Chondrocyte (in vitro differentiated cells): ENCODE measurements at regions not wholly inside any gene's neighbourhood (a gene's known extent, or its start where the extent isn't known, plus 50 kb on each side); places are given as distances from the start of the nearest gene placed in this dataset.

Source experiments
- DNase-seq: peaks from one replicate; pipeline ENCODE4 v3.0.0; 2021; ENCODE audit warnings: mixed read lengths, low spot score
- H3K27ac Mint-ChIP-seq: one replicate; pipeline ENCODE4 v1.8.0; 2021; ENCODE audit warnings: mild to moderate bottlenecking, moderate library complexity, mixed read lengths; ENCODE audit not compliant: unreplicated experiment
- H3K27me3 Mint-ChIP-seq: 2 replicates; pipeline ENCODE4 v1.8.0; 2021; ENCODE audit warnings: low read depth, mixed read lengths
- H3K36me3 Mint-ChIP-seq: 2 replicates; pipeline ENCODE4 v1.8.0; 2021; ENCODE audit warnings: low read depth, mixed read lengths
- H3K4me1 Mint-ChIP-seq: 2 replicates; pipeline ENCODE4 v1.8.0; 2021; ENCODE audit warnings: low read depth, mild to moderate bottlenecking, mixed read lengths
- H3K4me3 Mint-ChIP-seq: one replicate; pipeline ENCODE4 v1.8.0; 2021; ENCODE audit warnings: mild to moderate bottlenecking, moderate library complexity, mixed read lengths; ENCODE audit not compliant: unreplicated experiment
- H3K9me3 Mint-ChIP-seq: 2 replicates; pipeline ENCODE4 v1.8.0; 2021; ENCODE audit warnings: low read depth, mixed read lengths
- TF ChIP-seq, protein P1 (sequence below): fragments of 200-600 bp; sonication (generic); IDR thresholded peaks from 2 replicates; pipeline ENCODE4 v1.5.0; 2021; ENCODE audit warnings: antibody characterized with exemption, mild to moderate bottlenecking, moderate library complexity

DNA sequence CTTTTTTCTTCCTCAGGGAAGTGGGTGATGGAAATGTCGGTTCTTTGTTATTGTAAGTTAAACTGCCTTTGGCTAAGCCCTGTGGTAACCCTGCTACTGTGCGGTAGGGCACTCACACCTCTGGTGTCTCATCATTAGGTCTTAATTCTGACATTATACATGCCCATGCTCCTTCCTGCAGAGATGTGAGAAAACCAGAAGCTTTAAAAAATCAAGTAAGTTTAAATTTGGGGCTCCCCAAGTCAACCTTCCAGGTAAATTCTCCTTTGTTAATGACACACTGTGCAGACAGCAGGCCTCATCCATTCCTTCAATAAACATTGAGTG lies 155.8 kb downstream of the FAM43A start:
- Mint-ChIP-seq H3K27me3 (no peaks in the 10 kb centered on the region), H3K27ac (no peak overlapping the region), H3K4me3 (no peak overlapping the region), H3K36me3 (no peaks in the 10 kb centered on the region), H3K4me1 (peaks cover 14% of the 10 kb centered on the region), H3K9me3 (no peaks in the 10 kb centered on the region)
- no peak for DNase-seq
- TF ChIP-seq, protein P1, sequence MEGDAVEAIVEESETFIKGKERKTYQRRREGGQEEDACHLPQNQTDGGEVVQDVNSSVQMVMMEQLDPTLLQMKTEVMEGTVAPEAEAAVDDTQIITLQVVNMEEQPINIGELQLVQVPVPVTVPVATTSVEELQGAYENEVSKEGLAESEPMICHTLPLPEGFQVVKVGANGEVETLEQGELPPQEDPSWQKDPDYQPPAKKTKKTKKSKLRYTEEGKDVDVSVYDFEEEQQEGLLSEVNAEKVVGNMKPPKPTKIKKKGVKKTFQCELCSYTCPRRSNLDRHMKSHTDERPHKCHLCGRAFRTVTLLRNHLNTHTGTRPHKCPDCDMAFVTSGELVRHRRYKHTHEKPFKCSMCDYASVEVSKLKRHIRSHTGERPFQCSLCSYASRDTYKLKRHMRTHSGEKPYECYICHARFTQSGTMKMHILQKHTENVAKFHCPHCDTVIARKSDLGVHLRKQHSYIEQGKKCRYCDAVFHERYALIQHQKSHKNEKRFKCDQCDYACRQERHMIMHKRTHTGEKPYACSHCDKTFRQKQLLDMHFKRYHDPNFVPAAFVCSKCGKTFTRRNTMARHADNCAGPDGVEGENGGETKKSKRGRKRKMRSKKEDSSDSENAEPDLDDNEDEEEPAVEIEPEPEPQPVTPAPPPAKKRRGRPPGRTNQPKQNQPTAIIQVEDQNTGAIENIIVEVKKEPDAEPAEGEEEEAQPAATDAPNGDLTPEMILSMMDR, result no peak

- DNase-seq, result no peak
- Mint-ChIP-seq H3K4me3 (no peak overlapping the region), H3K27ac (no peak overlapping the region), H3K27me3 (no peaks in the 10 kb centered on the region), H3K36me3 (no peaks in the 10 kb centered on the region), H3K9me3 (no peaks in the 10 kb centered on the region), H3K4me1 (peaks cover 14% of the 10 kb centered on the region)
- TF ChIP-seq, protein P1, result no peak
Observed at GRCh38 chr3:194843556-194843955, 157.9 kb downstream of the FAM43A start.

- Mint-ChIP-seq H3K4me3 (no peak overlapping the region), H3K27me3 (no peaks in the 10 kb centered on the region), H3K4me1 (peaks cover 14% of the 10 kb centered on the region), H3K9me3 (no peaks in the 10 kb centered on the region), H3K27ac (no peak overlapping the region), H3K36me3 (no peaks in the 10 kb centered on the region)
- TF ChIP-seq, protein P1, result no peak
- DNase-seq, result no peak
Observed at GRCh38 chr3:194844046-194844445, 158.4 kb downstream of the FAM43A start.

DNA sequence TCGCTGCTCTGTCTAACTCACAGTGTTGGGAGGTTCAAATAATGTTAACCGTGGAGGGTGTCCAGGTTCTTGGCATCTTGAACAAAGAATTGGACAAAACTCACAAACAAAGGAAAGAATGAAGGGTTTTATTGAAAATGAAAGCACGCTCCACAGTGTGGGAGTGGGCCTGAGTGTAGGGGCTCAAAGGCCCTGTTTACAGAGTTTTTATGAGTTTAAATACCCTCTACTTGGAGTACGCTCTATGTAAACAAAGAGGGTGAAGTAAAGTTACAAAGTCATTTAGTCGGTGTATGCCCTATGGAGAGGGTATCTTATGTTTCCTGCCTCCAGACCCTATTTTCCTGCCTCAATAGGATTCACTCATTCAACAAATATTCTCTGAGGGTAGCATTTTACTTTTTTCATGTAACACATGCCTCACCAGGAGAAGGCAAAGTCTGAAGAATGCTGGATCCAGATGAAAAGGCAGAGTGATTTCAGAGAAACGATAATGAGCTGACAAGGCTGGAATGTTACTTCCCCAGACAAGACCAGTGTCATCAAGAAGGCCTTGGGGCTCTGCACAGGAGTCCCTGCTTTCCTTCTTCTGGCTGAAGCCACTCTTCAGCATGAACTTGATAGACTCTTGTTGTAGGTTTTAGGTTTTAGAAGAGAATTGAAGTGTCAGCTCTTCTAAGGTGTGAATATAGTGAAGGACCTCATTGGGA lies 163.6 kb downstream of the FAM43A start:
- Mint-ChIP-seq H3K4me1 (no peaks in the 10 kb centered on the region), H3K9me3 (no peaks in the 10 kb centered on the region), H3K36me3 (no peaks in the 10 kb centered on the region), H3K27me3 (no peaks in the 10 kb centered on the region), H3K4me3 (no peak overlapping the region), H3K27ac (no peak overlapping the region)
- DNase-seq, result no peak
- TF ChIP-seq, protein P1, result no peak

- no peak overlapping the region for H3K27ac Mint-ChIP-seq
- no peaks in the 10 kb centered on the region for H3K9me3 Mint-ChIP-seq
- no peaks in the 10 kb centered on the region for H3K27me3 Mint-ChIP-seq
- DNase-seq, result no peak
- H3K36me3 Mint-ChIP-seq, result no peaks in the 10 kb centered on the region
- no peak overlapping the region for H3K4me3 Mint-ChIP-seq
- H3K4me1 Mint-ChIP-seq, result no peaks in the 10 kb centered on the region
- TF ChIP-seq, protein P1, result no peak
Observed at GRCh38 chr3:194851254-194851653, 165.6 kb downstream of the FAM43A start.
